Forelimb muscle (tissue), 1 donor: ENCODE measurements at regions not wholly inside any gene's neighbourhood (a gene's known extent, or its start where the extent isn't known, plus 50 kb on each side); places are given as distances from the start of the nearest gene placed in this dataset.

Experiments used
- DNase-seq: peaks from one replicate; pipeline ENCODE4 v3.0.0-alpha.2; 2013; ENCODE audit warnings: low read depth

- DNase-seq = no peak
Observed at GRCh38 chr9:106707291-106707690, 155.7 kb upstream of the ZNF462 start.

- no peak for DNase-seq
Observed at GRCh38 chr9:106707738-106708474, 155.1 kb upstream of the ZNF462 start.

- peak; percentile 51 for DNase-seq
Observed at GRCh38 chr9:106708475-106709146, 154.4 kb upstream of the ZNF462 start.

GRCh38 chr9:106712279-106712678, 150.7 kb upstream of the ZNF462 start:
- DNase-seq = no peak

GRCh38 chr9:106713206-106713605, 149.8 kb upstream of the ZNF462 start:
- DNase-seq = no peak

GRCh38 chr9:106716820-106717219, 146.1 kb upstream of the ZNF462 start:
- no peak for DNase-seq

- DNase-seq = no peak
Observed at GRCh38 chr9:106717686-106718085, 145.3 kb upstream of the ZNF462 start.

GRCh38 chr9:106718936-106719335, 144.0 kb upstream of the ZNF462 start:
- DNase-seq = no peak

GRCh38 chr9:106722051-106722753, 140.8 kb upstream of the ZNF462 start:
- DNase-seq = no peak

- no peak for DNase-seq
Observed at GRCh38 chr9:106723926-106724325, 139.0 kb upstream of the ZNF462 start.

GRCh38 chr9:106724566-106724965, 138.4 kb upstream of the ZNF462 start:
- no peak for DNase-seq

- no peak for DNase-seq
Observed at GRCh38 chr9:106726070-106726815, 136.7 kb upstream of the ZNF462 start.

- no peak for DNase-seq
Observed at GRCh38 chr9:106727969-106728368, 135.0 kb upstream of the ZNF462 start.

- DNase-seq = no peak
Observed at GRCh38 chr9:106728860-106729259, 134.1 kb upstream of the ZNF462 start.

GRCh38 chr9:106731910-106732309, 131.1 kb upstream of the ZNF462 start:
- no peak for DNase-seq

GRCh38 chr9:106733828-106734380, 129.1 kb upstream of the ZNF462 start:
- DNase-seq = no peak

GRCh38 chr9:106737516-106737915, 125.5 kb upstream of the ZNF462 start:
- no peak for DNase-seq

- no peak for DNase-seq
Observed at GRCh38 chr9:106738109-106738508, 124.9 kb upstream of the ZNF462 start.

- DNase-seq = no peak
Observed at GRCh38 chr9:106745457-106745856, 117.5 kb upstream of the ZNF462 start.

GRCh38 chr9:106745876-106746275, 117.1 kb upstream of the ZNF462 start:
- DNase-seq = no peak

GRCh38 chr9:106751681-106752080, 111.3 kb upstream of the ZNF462 start:
- DNase-seq = no peak

- no peak for DNase-seq
Observed at GRCh38 chr9:106752581-106752980, 110.4 kb upstream of the ZNF462 start.
